ENCODE measurements at regions not wholly inside any gene's neighbourhood (a gene's known extent, or its start where the extent isn't known, plus 50 kb on each side); places are given as distances from the start of the nearest gene placed in this dataset.

- TF ChIP-seq GRHL2 (CRISPR knock-in tag; IDR thresholded peaks at IDR 0.05; ENCODE audit: insufficient replicate concordance, severe bottlenecking) (no peak), ZNF512 (CRISPR knock-in tag; IDR thresholded peaks at IDR 0.05; ENCODE audit: borderline replicate concordance) (no peak), CTCF (IDR thresholded peaks at IDR 0.05) (no peak), USF2 (CRISPR knock-in tag; IDR thresholded peaks at IDR 0.05) (no peak), MAX (CRISPR knock-in tag; IDR thresholded peaks at IDR 0.05) (no peak), TP53 (CRISPR knock-in tag; IDR thresholded peaks at IDR 0.05) (no peak), NFYB (CRISPR knock-in tag; conservative IDR thresholded peaks at IDR 0.05; ENCODE audit: low read depth) (no peak), FOXJ3 (CRISPR knock-in tag; IDR thresholded peaks at IDR 0.05; ENCODE audit: borderline replicate concordance) (no peak), TCF7 (CRISPR knock-in tag; IDR thresholded peaks at IDR 0.05; ENCODE audit: low read depth) (no peak), SP1 (CRISPR knock-in tag; conservative IDR thresholded peaks at IDR 0.05) (no peak), GABPB1 (CRISPR knock-in tag; IDR thresholded peaks at IDR 0.05) (no peak), JAZF1 (CRISPR knock-in tag; IDR thresholded peaks at IDR 0.05) (no peak)
Observed at GRCh38 chr3:190738636-190739155, 123.8 kb downstream of the GMNC start.

Data from WTC11 (cell line).